ENCODE measurements at regions not wholly inside any gene's neighbourhood (a gene's known extent, or its start where the extent isn't known, plus 50 kb on each side); places are given as distances from the start of the nearest gene placed in this dataset.

- no TSS peak for BruUV-seq (replicated peaks)
- Histone ChIP-seq H3K9ac (ENCODE audit: control insufficient read depth, insufficient read depth, low read length) (no peak overlapping the region), H3K9me3 (replicated peaks; ENCODE audit: control insufficient read depth, insufficient read depth, low read length) (no peaks in the 10 kb centered on the region; the same call in 2 of the 3 replicates), H4K20me1 (ENCODE audit: control insufficient read depth, insufficient read depth) (no peaks in the 10 kb centered on the region), H3K4me2 (ENCODE audit: control insufficient read depth, insufficient read depth) (no peak overlapping the region), H3K4me1 (ENCODE audit: control insufficient read depth, insufficient read depth, low read length) (no peaks in the 10 kb centered on the region), H3K79me2 (ENCODE audit: control insufficient read depth, insufficient read depth, low read length) (no peaks in the 10 kb centered on the region), H2AFZ (ENCODE audit: control insufficient read depth, low read depth, low read length) (no peak overlapping the region), H3K4me3 (no peak overlapping the region), H3K36me3 (ENCODE audit: control insufficient read depth in 2 of 2, insufficient read depth in 2 of 2, low read length in 1 of 2) (no peaks in the 10 kb centered on the region), H3K27ac (ENCODE audit: control insufficient read depth, insufficient read depth) (no peak overlapping the region), H3K27me3 (replicated peaks in 1 of 2; ENCODE audit: control insufficient read depth in 2 of 2, insufficient read depth in 2 of 2, low read length in 1 of 2) (no peaks in the 10 kb centered on the region)
- ATAC-seq (no peak), FAIRE-seq (no peak), DNase-seq (ENCODE audit: low read depth, low spot score) (no peak)
- SMC1A ChIA-PET (ENCODE audit: uncharacterized antibody, unreplicated experiment), result no interaction called here
- CTCF ChIA-PET, result no interaction called here
- intact Hi-C loops (cut with micrococcal nuclease; ENCODE audit: unreplicated experiment) (no loop called here), in situ Hi-C loops (cut with MboI) (no loop called here)
- RAD21 ChIA-PET (ENCODE audit: unreplicated experiment), result no interaction called here
- POLR2A ChIA-PET, result no interaction called here
- WGBS (ENCODE audit: insufficient coverage, insufficient replicate concordance, low lambda C conversion rate, missing lambda C conversion rate), result 40% methylated on average over 12 of the region's 12 CpGs
- TF ChIP-seq IKZF2 (IDR thresholded peaks at IDR 0.05) (no peak), HDGF (IDR thresholded peaks at IDR 0.05) (no peak), BMI1 (IDR thresholded peaks at IDR 0.05; ENCODE audit: borderline replicate concordance) (no peak), CBX3 (IDR thresholded peaks at IDR 0.05; ENCODE audit: borderline replicate concordance, low read depth) (no peak), ZNF622 (IDR thresholded peaks at IDR 0.05) (no peak), CBFB (IDR thresholded peaks at IDR 0.05; ENCODE audit: low read depth) (no peak)
- TF ChIP-seq, protein P1, sequence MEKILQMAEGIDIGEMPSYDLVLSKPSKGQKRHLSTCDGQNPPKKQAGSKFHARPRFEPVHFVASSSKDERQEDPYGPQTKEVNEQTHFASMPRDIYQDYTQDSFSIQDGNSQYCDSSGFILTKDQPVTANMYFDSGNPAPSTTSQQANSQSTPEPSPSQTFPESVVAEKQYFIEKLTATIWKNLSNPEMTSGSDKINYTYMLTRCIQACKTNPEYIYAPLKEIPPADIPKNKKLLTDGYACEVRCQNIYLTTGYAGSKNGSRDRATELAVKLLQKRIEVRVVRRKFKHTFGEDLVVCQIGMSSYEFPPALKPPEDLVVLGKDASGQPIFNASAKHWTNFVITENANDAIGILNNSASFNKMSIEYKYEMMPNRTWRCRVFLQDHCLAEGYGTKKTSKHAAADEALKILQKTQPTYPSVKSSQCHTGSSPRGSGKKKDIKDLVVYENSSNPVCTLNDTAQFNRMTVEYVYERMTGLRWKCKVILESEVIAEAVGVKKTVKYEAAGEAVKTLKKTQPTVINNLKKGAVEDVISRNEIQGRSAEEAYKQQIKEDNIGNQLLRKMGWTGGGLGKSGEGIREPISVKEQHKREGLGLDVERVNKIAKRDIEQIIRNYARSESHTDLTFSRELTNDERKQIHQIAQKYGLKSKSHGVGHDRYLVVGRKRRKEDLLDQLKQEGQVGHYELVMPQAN (conservative IDR thresholded peaks at IDR 0.05), result no peak
- TF ChIP-seq, protein P2, sequence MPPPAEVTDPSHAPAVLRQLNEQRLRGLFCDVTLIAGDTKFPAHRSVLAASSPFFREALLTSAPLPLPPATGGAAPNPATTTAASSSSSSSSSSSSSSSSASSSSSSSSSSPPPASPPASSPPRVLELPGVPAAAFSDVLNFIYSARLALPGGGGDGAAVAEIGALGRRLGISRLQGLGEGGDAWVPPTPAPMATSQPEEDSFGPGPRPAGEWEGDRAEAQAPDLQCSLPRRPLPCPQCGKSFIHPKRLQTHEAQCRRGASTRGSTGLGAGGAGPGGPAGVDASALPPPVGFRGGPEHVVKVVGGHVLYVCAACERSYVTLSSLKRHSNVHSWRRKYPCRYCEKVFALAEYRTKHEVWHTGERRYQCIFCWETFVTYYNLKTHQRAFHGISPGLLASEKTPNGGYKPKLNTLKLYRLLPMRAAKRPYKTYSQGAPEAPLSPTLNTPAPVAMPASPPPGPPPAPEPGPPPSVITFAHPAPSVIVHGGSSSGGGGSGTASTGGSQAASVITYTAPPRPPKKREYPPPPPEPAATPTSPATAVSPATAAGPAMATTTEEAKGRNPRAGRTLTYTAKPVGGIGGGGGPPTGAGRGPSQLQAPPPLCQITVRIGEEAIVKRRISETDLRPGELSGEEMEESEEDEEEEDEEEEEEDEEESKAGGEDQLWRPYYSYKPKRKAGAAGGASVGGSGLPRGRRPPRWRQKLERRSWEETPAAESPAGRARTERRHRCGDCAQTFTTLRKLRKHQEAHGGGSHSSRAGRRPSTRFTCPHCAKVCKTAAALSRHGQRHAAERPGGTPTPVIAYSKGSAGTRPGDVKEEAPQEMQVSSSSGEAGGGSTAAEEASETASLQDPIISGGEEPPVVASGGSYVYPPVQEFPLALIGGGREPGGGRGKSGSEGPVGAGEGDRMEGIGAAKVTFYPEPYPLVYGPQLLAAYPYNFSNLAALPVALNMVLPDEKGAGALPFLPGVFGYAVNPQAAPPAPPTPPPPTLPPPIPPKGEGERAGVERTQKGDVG (CRISPR knock-in tag; IDR thresholded peaks at IDR 0.05), result no peak
Observed at GRCh38 chr5:3033033-3033755, 281.7 kb upstream of the IRX2 start.
